HG03280 (cell line): ENCODE measurements at regions not wholly inside any gene's neighbourhood (a gene's known extent, or its start where the extent isn't known, plus 50 kb on each side); places are given as distances from the start of the nearest gene placed in this dataset.
"Not testable (repeated sequence)": the region's sequence is repeated elsewhere in the genome, so short reads cannot be mapped to it uniquely, and the experiment has no call there.

Experiments
- ATAC-seq: cut with Tn5 transposase; IDR thresholded peaks from one replicate; pipeline ENCODE4 v1.9.1; 2021; ENCODE audit warnings: mild to moderate bottlenecking, moderate library complexity; ENCODE audit not compliant: unreplicated experiment

DNA sequence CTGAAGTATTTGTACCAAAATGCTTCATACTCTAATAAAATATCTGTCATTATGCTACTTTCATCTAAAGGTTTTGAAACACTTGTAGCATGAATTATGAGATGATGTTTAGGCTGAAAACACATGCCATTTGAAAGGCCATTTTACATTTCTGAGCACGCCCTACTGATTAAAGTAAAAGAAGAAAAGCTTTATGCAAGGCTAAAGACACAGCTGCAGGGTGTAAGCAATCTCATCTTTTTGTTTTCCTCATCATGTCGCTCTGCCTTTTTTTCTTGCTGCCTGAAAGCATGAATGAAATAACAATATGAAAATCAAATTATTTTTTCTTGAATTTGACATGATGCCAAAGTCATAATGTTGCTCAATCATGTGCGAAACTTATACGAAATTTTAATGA lies 148.6 kb upstream of the ARG1 start:
- no peak for ATAC-seq

DNA sequence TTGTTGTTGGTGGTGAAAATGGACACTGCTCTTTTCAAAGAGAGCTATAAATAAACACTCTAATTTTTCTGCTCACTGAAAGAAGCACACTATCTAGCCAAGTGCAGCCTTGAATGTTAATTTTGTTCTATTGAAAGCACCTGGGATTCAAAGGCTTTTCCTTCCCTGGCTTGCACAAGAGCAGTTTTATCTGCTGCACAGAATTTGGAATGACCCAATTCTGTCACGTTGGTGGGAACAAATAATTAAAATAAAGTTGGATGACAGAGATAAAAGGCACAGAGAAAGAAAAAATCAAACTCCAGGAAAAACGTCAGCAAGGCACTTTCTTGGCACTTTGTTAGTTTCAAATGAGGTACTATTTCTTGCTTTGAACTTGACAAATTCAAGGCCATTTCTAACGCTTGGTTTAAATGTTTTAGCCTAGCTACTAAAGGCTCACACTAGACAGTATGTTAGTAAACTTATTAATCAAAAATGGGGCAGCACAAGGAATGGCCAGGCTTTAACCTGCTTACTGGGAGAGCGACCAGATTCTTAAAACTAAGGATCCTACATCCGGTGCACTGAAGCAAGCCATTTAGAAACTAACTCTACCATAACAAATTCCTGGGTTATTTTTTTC lies 145.5 kb upstream of the ARG1 start:
- ATAC-seq, result no peak

DNA sequence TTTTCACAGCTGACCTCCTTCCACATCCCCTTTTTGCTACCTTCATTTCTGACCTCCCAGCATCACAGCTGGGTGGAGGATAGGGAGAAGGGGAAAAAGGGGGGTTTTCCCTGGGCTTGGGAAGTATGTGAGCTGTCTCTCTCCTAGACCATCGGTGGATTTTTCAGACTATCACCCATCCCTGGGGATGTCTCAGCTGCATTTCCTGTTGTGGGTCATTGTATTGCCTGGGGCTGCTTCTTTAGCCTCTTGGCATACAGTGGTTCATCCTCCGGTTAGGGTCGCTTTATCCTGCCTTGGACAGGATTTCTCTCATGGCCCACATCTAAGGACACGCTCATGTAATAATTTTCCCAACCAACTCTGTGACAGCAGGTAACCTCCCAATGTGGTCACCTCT lies 142.5 kb upstream of the ARG1 start:
- ATAC-seq, result no peak

DNA sequence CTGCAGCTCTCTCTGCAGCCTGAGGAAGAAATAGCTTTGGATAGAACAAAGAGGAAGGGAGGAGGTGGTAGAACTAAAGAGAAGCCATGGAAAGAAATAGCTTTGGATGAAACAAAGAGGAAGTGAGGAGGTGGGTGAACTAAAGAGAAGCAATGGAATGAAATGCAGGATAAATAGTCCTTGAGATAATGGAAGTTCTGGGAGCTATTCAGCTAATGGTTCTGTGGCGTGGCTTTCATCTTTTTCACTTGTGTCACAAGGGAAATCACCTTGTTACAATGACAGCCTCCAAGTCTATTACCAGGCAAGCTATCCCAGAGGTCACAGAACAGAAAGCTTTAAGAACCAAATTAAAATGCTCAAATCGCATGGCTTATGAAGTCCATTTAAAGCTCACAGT lies 141.3 kb upstream of the ARG1 start:
- no peak for ATAC-seq

DNA sequence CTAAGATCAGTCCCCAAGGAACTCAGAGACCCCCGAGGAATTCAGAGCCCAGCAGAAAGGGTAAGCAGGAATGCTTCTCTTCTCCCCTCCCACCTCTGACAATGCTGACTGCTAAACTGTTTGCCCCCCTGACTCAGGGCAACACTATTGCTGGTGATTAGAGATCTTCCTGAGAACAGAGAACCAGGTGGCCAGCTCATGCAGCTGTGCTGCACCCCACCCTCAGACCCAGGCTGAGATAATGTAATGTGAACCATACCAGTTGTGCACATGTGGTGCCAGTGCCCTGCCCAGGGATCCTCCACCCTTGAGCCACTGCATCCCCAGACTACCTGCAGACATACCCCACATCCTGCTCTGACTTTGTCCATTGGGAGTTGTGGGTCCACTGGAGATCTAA lies 139.1 kb upstream of the ARG1 start:
- no peak for ATAC-seq

DNA sequence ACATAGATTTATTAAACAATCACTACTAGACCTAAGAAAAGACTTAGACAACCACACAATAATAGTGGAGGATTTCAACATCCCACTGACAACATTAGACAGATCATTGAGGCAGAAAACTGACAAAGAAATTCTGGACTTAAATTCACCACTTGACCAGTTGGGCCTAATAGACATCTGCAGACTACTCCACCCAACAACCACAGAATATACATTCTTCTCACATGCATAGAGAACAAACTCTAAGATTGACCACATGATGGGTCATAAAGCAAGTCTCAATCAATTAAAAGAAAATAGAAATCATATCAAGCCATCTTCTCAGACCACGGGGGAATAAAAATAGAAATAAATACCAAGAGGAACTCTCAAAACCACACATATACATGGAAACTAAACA lies 136.7 kb upstream of the ARG1 start:
- ATAC-seq, result no peak

DNA sequence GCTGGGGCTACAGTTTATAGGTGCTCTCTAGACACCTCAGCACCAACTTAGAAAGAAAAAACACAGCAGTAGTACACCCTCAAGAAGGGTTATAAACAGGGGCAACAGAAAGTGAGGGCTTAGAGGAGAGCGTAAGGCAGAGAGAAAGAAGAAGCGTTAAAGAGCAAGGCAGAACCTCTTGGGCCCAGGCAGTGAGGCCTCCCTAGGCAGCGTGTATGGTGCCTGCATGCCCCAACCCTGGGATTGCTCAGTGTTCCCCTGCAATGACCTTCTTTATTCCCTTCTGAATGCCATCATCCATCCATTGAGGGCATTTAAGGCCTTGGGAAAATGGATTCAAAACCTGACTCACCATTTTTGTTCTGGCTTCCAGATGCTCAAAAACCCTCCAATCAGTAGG lies 130.0 kb upstream of the ARG1 start:
- ATAC-seq, result no peak

DNA sequence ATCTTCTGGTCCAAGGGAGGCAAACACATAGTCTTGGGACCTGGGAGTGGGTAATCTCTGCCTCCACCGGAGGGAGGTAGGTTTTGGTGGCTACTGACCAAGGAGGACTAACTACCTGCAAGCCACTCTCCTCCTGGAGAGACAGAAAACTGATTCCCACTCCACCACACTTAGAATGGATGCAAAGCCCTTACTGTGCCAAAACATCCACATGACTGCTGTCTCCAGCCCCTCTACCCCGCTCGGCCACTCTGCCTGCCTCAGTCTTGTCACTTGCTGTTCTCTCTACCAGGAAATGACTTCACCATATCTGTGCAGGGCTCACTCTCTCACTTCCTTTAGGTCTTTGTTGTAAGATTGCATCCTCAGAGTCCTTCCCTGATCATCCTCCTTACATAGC lies 129.5 kb upstream of the ARG1 start:
- ATAC-seq, result no peak

DNA sequence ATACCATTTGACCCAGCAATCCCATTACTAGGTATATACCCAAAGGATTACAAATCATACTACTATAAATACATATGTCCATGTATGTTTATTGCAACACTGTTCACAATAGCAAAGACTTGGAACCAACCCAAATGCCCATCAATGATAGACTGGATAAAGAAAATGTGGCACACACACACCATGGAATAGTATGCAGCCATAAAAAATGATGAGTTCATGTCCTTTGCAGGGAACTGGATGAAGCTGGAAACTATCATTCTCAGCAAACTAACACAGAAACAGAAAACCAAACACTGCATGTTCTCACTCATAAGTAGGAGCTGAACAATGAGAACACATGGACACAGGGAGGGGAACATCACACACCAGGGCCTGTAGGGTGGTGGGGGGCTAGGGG lies 127.7 kb upstream of the ARG1 start:
- not testable (repeated sequence) for ATAC-seq

DNA sequence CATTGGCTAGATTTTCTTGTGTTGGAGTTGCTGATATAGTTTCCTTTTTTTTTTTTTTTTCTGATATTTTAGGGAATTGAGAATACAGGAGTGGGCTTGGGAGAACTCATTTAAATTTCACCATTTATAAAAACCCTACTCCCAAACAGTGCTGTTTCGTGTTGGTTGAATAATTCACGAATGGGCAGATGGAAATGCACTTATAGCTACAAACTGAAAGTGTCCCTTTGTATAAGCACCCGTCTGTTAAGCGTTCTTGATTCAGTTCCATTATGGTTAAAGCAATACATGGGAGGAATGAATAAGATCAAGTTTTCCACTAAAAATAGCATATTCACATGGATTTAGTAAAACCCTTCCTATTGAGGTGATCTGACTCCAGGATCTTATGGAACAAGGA lies 122.2 kb upstream of the ARG1 start:
- ATAC-seq, result no peak

DNA sequence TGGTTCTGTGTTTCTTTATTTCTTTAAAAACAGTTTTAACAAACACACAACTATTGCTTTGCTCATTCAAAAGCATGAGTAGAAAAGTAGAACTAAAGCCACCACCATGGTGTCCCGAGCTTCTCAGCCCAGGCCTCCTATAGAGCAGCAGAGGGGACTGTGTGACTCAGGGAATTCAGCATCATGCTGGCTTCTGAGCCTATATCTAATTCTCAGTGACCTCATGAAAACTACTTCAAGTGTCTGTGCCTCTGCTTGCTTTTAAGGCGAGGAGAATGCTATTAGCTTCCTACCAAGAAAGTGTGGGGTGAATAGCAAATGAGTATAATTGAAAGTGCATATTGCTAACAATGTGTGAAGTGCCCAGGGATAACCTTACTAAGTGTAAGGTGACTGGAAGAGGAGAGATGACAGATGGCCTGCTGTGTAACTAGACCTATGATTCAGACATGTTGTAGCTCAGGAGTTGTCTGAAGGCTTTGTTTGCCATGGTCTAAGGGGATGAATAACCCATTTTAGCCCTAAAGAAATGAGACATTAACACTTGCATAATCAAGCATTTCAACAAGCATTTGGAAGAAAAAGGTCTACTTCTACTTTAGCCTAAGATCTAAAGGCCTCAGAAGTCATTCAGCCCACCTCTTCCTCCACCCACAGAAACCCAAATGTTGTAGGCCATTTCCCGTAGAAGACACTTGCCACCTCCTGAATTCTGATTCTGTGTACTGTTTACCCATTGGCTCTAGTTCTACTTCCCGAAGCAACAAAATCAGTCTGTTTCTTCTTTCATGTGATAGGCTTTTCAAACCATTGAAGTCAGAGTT lies 121.5 kb upstream of the ARG1 start:
- ATAC-seq, result no peak

DNA sequence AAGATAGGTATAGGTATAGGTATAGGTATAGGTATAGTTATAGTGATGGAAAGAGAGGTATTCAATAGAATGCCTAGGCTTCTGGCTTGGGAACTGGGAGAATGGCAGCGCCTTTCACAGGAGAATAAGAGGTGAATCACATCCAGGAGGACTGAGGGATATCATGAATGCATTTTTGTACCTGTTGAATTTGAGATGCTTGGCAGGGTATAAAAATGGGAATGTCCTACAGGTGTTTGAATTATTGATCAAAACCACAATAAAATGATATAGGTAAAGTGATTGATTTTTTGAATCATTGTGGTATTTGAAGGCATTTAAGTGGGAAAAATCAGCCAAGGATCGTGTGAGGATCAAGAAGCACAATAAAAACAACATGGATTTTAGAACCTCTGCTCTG lies 119.2 kb upstream of the ARG1 start:
- ATAC-seq, result no peak

DNA sequence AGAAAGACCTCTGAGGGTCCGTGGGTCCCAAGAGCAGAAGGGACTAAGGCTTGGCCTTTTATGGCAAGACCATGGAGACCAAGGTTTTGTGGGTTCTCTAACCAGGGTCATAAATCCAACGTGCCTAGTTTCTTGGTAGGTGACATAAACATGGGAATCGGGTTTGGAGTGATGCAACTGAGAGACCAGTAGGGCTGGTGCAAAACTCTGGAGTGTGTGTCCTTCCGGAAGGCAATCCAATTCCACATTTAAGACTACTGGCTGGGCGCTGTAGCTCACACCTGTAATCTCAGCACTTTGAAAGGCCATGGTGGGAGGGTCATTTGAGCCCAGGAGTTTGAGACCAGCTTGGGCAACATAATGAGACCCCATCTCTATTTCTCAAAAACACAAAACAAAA lies 116.5 kb upstream of the ARG1 start:
- ATAC-seq, result no peak

DNA sequence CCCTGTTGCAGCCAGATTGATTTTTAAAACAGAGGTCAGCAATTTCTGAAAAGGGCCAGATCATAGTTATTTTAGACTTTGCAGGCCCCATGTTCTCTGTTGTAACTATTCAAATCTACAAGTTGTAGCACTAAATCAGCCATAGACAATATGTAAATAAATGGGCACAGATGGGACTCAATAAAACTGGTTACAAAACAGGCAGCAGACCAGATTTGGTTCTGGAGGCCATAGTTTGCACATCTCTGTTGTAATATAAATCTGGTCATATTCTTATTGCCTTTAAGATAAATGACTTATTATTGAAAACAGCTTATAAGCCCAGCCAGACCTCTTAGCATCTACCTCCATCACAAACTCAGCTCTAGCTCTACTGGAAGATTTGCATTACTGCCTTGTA lies 114.0 kb upstream of the ARG1 start:
- no peak for ATAC-seq

DNA sequence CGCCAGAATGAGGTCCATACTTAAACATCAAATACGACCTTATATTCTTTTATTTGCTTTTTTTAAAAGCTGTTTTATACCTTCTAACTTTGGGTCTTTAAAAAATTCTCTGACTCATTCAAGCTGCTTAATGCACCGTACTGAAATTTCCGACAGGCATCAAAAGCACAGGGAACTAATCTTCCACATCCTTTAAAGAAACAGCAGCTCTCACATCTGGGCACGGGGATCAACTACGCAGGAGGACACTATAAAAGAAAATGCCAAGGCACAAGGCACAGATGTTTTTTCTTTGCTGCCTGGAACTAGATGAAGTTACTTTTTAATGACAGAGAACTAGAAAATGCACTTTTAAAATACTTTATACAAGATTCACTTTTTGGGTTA lies 112.4 kb upstream of the ARG1 start:
- ATAC-seq, result no peak

DNA sequence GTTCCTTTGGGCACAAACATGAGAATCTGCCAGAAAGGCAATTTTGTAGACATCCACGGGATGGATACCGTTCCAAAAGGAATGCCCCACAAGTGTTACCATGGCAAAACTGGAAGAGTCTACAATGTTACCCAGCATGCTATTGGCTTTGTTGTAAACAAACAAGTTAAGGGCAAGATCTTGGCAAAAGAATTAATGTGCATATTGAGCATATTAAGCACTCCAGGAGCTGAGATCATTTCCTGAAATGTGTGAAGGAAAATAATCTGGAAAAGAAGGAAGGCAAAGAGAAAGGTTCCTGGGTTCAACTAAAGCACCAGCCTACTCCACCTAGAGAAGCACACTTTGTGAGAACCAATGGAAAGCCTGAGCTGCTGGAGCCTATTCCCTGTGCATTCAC lies 103.9 kb upstream of the ARG1 start:
- ATAC-seq, result no peak

DNA sequence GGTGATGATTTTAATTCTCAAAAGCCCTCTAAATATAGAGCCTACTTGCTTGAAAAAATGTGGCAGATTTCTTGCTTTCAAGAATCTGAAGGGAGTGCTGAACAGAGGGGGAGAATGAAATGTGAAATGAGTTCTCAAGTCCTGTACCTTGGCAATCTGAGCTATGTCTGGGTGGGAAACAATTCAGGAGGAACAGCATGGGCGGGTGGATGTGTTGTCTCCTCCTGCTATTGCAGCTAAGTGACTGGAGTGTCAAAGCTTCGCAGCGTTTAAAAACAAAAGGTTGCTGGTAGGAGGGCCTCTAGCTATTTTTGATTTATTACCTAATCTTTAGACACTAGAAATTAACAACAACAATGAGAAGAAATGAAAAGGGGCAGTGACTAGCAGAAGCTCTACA lies 102.5 kb upstream of the ARG1 start:
- ATAC-seq, result no peak

DNA sequence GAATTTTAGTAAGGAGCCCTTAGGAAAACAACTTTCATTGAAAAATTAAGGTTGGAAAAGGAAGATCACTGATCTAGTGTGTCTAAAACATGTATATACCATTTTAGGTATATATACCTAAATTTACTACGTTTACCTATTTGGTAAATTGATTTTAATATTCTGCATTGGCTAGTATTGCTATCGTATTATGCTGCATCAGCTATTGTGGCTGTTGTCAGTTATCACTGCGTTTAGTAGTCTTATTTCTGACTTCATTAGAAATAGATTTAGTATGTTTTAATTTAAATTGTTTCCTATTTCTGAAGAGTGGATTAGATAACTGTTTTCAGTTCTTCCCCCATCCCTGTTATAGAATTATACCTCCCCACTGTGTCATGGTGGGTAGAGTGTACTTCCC lies 101.7 kb upstream of the ARG1 start:
- no peak for ATAC-seq

DNA sequence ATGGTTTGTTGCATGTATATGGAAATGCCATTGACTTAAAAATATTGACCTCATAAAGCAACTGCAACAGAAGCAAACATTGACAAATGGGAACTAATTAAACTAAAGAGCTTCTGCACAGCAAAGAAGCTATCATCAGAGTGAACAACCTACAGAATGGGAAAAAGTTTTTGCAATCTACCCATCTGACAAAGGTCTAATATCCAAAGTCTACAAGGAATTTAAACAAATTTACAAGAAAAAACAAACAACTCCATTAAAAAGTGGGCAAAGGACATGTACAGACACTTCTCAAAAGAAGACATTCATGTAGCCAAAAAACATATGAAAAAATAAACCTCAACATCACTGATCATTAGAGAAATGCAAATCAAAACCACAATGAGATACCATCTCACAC lies 99.7 kb upstream of the ARG1 start:
- ATAC-seq, result not testable (repeated sequence)

DNA sequence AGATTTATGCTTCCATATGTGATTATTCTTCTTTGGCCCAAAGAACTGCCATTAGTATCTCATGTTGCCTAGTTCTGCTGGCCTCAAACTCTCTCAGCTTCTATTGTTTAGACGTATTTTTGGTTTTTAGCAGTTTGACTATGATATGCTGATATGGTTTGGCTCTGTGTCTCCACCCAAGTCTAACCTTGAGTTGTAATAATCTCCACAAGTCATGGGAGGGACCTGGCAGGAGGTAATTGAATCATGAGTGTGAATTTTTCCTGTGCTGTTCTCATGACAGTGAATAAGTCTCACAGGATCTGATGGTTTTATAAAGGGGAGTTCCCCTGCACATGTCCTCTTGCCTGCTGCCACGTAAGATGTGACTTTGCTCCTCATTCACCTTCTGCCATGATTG lies 96.7 kb upstream of the ARG1 start:
- ATAC-seq, result no peak

DNA sequence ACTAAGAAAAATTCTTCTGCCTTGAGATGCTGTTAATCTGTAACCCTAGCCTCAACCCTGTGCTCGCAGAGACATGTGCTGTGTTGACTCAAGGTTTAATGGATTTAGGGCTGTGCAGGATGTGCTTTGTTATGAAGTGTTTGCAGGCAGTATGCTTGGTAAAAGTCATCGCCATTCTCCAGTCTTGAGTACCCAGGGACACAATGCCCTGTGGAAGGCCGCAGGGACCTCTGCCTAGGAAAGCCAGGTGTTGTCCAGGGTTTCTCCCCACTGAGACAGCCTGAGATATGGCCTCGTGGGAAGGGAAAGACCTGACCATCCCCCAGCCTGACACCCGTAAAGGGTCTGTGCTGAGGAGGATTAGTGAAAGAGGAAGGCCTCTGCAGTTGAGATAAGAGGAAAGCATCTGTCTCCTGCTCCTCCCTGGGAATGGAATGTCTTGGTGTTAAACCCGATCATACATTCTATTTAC lies 94.2 kb upstream of the ARG1 start:
- ATAC-seq, result not testable (repeated sequence)

DNA sequence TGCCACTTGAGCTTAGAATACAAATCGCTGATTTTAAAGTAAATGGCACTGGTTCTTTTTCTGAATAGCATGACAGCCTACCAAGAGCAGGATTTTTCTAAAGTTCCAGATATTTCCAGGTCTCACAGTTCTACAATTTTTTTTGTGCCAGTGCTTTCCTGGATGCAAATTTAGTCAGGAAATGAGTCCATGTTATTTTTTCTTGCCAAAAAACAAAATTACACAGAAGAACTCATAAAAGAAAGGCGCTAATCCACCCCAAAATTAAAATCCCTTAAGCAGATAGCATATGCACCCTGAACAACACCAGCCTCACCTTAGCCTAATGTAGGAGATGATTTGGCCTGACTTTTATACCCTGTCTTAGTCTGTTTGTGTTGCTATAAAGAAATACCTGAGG lies 86.4 kb upstream of the ARG1 start:
- no peak for ATAC-seq

DNA sequence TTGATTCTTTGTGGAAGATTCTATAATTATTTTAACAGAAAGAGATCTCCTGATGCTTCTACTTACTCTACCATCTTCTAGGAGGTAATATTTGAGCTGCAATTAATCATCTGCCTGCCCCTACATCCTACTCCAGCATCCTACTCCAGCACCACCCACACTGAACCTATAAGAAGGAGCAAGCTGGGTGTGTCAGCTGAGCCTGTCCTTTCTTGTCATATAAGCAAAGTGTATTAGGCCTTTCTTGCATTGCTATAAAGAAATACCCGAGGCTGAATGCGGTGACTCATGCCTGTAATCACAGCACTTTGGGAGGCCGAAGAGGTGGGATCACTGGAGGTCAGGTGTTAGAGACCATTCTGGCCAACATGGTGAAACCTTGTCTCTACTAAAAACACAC lies 84.2 kb upstream of the ARG1 start:
- no peak for ATAC-seq
